HEK293 (cell line): ENCODE measurements at regions not wholly inside any gene's neighbourhood (a gene's known extent, or its start where the extent isn't known, plus 50 kb on each side); places are given as distances from the start of the nearest gene placed in this dataset.

Experiments used
- CTCF ChIA-PET: fragments of 350-600 bp; formaldehyde crosslinking; extraction: SDS; loops from one replicate; lab custom pipeline; 2021; ENCODE audit warnings: antibody characterized with exemption; lab: Yijun Ruan, JAX
- POLR2A ChIA-PET: fragments of 300-600 bp; formaldehyde crosslinking; extraction: SDS; loops from one replicate; lab custom pipeline; 2020; ENCODE audit warnings: antibody characterized with exemption, inconsistent platforms; lab: Yijun Ruan, JAX
- H3K27ac ChIP-seq: fragments of 200-500 bp; sonication (Bioruptor generic); 2 replicates; pipeline ENCODE4 v1.5.1; 2014; ENCODE audit warnings: low read depth, low read length, control low read depth, inconsistent platforms; ENCODE audit errors: extremely low read depth
- H3K36me3 ChIP-seq, 2 experiments: fragments of 200-500 bp in 1 of 2; sonication (Bioruptor generic) in 1 of 2; 1 replicate in 1 of 2; 2 replicates in 1 of 2; pipeline ENCODE4 v1.5.1; 2014 to 2017; ENCODE audit warnings: inconsistent platforms in 2 of 2, low read length in 2 of 2; ENCODE audit not compliant: control insufficient read depth in 2 of 2, insufficient read depth in 1 of 2
- H3K4me1 ChIP-seq: fragments of 200-500 bp; sonication (Bioruptor generic); 2 replicates; pipeline ENCODE4 v1.5.1; 2014; ENCODE audit warnings: mild to moderate bottlenecking, low read length, inconsistent platforms; ENCODE audit not compliant: control insufficient read depth, insufficient read depth
- H3K4me3 ChIP-seq: 2 replicates; pipeline ENCODE4 v1.5.1; 2011; ENCODE audit warnings: low read depth, mild to moderate bottlenecking, control low read depth, low read length, moderate library complexity
- H3K9me3 ChIP-seq: fragments of 200-500 bp; sonication (Bioruptor generic); 2 replicates; pipeline ENCODE4 v1.5.1; 2014; ENCODE audit warnings: low read depth, low read length, inconsistent platforms; ENCODE audit not compliant: control insufficient read depth, insufficient read depth
- ATF2 ChIP-seq: fragments of 450-650 bp; formaldehyde crosslinking; IDR thresholded peaks from 2 replicates; pipeline ENCODE4 v1.5.1; 2016; ENCODE audit warnings: missing biosample characterization, missing genetic modification characterization, low read depth
- ELK4 ChIP-seq: IDR thresholded peaks from 2 replicates; pipeline ENCODE4 v1.6.1; 2011; ENCODE audit warnings: mild to moderate bottlenecking, low read depth, low read length, borderline replicate concordance
- KLF8 ChIP-seq: fragments of 450-650 bp; formaldehyde crosslinking; IDR thresholded peaks from 2 replicates; pipeline ENCODE4 v1.5.1; 2016; ENCODE audit warnings: missing biosample characterization, missing genetic modification characterization
- SCRT1 ChIP-seq: fragments of 450-650 bp; formaldehyde crosslinking; IDR thresholded peaks from 2 replicates; pipeline ENCODE4 v1.5.1; 2016; ENCODE audit warnings: missing biosample characterization, missing genetic modification characterization, borderline replicate concordance
- ZBTB21 ChIP-seq: fragments of 450-650 bp; formaldehyde crosslinking; IDR thresholded peaks from 2 replicates; pipeline ENCODE4 v1.5.1; 2017; ENCODE audit warnings: missing biosample characterization, missing genetic modification characterization
- ZNF121 ChIP-seq: fragments of 450-650 bp; formaldehyde crosslinking; IDR thresholded peaks from 2 replicates; pipeline ENCODE4 v1.5.1; 2016; ENCODE audit warnings: missing biosample characterization, missing genetic modification characterization
- ZNF18 ChIP-seq: fragments of 450-650 bp; formaldehyde crosslinking; IDR thresholded peaks from 2 replicates; pipeline ENCODE4 v1.5.1; 2016; ENCODE audit warnings: missing biosample characterization, missing genetic modification characterization
- ZNF274 ChIP-seq, 2 experiments: fragments of 200-500 bp in 1 of 2; fragments of 450-650 bp in 1 of 2; sonication (Bioruptor generic) in 1 of 2; formaldehyde crosslinking in 1 of 2; IDR thresholded peaks; 2 replicates each; pipeline versions ENCODE4 v1.5.1 to v1.6.1; 2014 to 2016; ENCODE audit warnings: borderline replicate concordance in 1 of 2, inconsistent platforms in 1 of 2, low read length in 1 of 2, missing biosample characterization in 1 of 2, missing genetic modification characterization in 1 of 2
- ZNF354C ChIP-seq: fragments of 450-650 bp; formaldehyde crosslinking; IDR thresholded peaks from 2 replicates; pipeline ENCODE4 v1.5.1; 2016; ENCODE audit warnings: missing biosample characterization, missing genetic modification characterization, low read depth, borderline replicate concordance
- ZNF629 ChIP-seq: fragments of 450-650 bp; formaldehyde crosslinking; IDR thresholded peaks from 2 replicates; pipeline ENCODE4 v1.5.1; 2017; ENCODE audit warnings: missing biosample characterization, missing genetic modification characterization
- ZNF664 ChIP-seq: fragments of 450-650 bp; formaldehyde crosslinking; IDR thresholded peaks from 2 replicates; pipeline ENCODE4 v1.5.1; 2016; ENCODE audit warnings: missing biosample characterization, missing genetic modification characterization
- TF ChIP-seq, protein P1 (sequence below): fragments of 450-650 bp; formaldehyde crosslinking; conservative IDR thresholded peaks from 2 replicates; pipeline ENCODE4 v1.5.1; 2016; ENCODE audit warnings: low read depth, missing biosample characterization, missing genetic modification characterization
- TF ChIP-seq, protein P2 (sequence below): fragments of 450-650 bp; formaldehyde crosslinking; IDR thresholded peaks from 2 replicates; pipeline ENCODE4 v1.5.1; 2016; ENCODE audit warnings: missing biosample characterization, missing genetic modification characterization, borderline replicate concordance

GRCh38 chr6:8888468-8888867 lies 453.1 kb upstream of the SLC35B3 start:
- Histone ChIP-seq H3K4me3 (no peak overlapping the region), H3K36me3 (no peaks in the 10 kb centered on the region), H3K9me3 (no peaks in the 10 kb centered on the region), H3K4me1 (no peaks in the 10 kb centered on the region), H3K27ac (no peak overlapping the region)
- ChIA-PET POLR2A (no interaction called here), CTCF (interaction anchor here (0.6 to 1.9 kb wide), 14 partner anchors 9 to 1554 kb away, joined by 3 to 6 read pairs (median 4); no protein-coding TSS in a partner anchor)
- TF ChIP-seq ZNF354C (tag by site-specific recombination) (no peak), ZNF664 (peak; percentile 77)

- no peaks in the 10 kb centered on the region for H3K36me3 ChIP-seq
- no peaks in the 10 kb centered on the region for H3K4me1 ChIP-seq
- H3K27ac ChIP-seq, result no peak overlapping the region
- POLR2A ChIA-PET, result no interaction called here
- TF ChIP-seq ZNF121 (tag by site-specific recombination) (no peak), ZNF18 (no peak), ELK4 (no peak)
- H3K4me3 ChIP-seq, result no peak overlapping the region
- CTCF ChIA-PET, result interaction anchor here (0.6 to 1.2 kb wide), 4 partner anchors 18 to 174 kb away, joined by 3 to 4 read pairs (median 3); no protein-coding TSS in a partner anchor
- H3K9me3 ChIP-seq, result no peaks in the 10 kb centered on the region
These were observed 446.3 kb upstream of the SLC35B3 start for GRCh38 chr6:8881663-8882062.

DNA sequence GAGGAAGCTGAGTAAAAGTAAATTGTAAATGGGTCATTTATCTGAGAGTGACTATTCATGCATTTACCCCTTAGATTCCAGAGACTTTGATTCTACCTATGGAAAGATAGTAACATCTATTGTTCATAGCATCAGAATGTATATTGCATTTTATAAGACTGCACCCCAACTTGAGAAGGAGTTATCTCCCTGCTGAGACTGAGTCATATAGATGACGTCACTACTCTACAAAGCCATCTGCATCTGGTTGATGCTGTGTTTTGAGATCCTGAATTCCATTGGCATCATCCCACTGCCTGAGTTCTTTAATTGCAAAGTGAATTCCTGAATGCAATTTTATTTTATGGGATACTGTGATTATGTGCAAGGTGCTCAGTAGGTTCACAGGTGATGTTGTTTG lies 444.0 kb upstream of the SLC35B3 start:
- POLR2A ChIA-PET, result no interaction called here
- TF ChIP-seq KLF8 (tag by site-specific recombination) (peak; percentile 23; the same call in 1 of the 2 replicates), ATF2 (peak; percentile 74), ZNF629 (tag by site-specific recombination) (0 out of 2 replicates have a peak, but pooled peaks have one; percentile 41), ZNF274 (IDR thresholded peaks at IDR 0.05; ENCODE audit: low read length) (no peak), ZNF274 (tag by site-specific recombination; IDR thresholded peaks at IDR 0.05; ENCODE audit: borderline replicate concordance) (no peak), ZBTB21 (tag by site-specific recombination) (0 out of 2 replicates have a peak, but pooled peaks have one; percentile 53), SCRT1 (tag by site-specific recombination) (no peak)
- TF ChIP-seq, protein P1, sequence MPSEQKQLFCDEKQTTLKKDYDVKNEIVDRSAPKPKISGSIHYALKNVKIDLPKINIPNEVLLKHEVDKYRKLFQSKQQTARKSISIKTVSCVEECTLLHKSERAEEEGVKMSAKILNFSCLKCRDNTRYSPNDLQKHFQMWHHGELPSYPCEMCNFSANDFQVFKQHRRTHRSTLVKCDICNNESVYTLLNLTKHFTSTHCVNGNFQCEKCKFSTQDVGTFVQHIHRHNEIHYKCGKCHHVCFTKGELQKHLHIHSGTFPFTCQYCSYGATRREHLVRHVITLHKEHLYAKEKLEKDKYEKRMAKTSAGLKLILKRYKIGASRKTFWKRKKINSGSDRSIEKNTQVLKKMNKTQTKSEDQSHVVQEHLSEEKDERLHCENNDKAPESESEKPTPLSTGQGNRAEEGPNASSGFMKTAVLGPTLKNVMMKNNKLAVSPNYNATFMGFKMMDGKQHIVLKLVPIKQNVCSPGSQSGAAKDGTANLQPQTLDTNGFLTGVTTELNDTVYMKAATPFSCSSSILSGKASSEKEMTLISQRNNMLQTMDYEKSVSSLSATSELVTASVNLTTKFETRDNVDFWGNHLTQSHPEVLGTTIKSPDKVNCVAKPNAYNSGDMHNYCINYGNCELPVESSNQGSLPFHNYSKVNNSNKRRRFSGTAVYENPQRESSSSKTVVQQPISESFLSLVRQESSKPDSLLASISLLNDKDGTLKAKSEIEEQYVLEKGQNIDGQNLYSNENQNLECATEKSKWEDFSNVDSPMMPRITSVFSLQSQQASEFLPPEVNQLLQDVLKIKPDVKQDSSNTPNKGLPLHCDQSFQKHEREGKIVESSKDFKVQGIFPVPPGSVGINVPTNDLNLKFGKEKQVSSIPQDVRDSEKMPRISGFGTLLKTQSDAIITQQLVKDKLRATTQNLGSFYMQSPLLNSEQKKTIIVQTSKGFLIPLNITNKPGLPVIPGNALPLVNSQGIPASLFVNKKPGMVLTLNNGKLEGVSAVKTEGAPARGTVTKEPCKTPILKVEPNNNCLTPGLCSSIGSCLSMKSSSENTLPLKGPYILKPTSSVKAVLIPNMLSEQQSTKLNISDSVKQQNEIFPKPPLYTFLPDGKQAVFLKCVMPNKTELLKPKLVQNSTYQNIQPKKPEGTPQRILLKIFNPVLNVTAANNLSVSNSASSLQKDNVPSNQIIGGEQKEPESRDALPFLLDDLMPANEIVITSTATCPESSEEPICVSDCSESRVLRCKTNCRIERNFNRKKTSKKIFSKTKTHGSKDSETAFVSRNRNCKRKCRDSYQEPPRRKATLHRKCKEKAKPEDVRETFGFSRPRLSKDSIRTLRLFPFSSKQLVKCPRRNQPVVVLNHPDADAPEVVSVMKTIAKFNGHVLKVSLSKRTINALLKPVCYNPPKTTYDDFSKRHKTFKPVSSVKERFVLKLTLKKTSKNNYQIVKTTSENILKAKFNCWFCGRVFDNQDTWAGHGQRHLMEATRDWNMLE (tag by site-specific recombination), result no peak
- TF ChIP-seq, protein P2, sequence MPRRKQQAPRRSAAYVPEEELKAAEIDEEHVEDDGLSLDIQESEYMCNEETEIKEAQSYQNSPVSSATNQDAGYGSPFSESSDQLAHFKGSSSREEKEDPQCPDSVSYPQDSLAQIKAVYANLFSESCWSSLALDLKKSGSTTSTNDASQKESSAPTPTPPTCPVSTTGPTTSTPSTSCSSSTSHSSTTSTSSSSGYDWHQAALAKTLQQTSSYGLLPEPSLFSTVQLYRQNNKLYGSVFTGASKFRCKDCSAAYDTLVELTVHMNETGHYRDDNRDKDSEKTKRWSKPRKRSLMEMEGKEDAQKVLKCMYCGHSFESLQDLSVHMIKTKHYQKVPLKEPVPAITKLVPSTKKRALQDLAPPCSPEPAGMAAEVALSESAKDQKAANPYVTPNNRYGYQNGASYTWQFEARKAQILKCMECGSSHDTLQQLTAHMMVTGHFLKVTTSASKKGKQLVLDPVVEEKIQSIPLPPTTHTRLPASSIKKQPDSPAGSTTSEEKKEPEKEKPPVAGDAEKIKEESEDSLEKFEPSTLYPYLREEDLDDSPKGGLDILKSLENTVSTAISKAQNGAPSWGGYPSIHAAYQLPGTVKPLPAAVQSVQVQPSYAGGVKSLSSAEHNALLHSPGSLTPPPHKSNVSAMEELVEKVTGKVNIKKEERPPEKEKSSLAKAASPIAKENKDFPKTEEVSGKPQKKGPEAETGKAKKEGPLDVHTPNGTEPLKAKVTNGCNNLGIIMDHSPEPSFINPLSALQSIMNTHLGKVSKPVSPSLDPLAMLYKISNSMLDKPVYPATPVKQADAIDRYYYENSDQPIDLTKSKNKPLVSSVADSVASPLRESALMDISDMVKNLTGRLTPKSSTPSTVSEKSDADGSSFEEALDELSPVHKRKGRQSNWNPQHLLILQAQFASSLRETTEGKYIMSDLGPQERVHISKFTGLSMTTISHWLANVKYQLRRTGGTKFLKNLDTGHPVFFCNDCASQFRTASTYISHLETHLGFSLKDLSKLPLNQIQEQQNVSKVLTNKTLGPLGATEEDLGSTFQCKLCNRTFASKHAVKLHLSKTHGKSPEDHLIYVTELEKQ, result no peak
- H3K4me1 ChIP-seq, result no peaks in the 10 kb centered on the region
- H3K4me3 ChIP-seq, result no peak overlapping the region
- CTCF ChIA-PET, result interaction anchor here (0.6 kb wide), 1 partner anchor 14 kb away, joined by 3 read pairs; no protein-coding TSS in a partner anchor
- no peak overlapping the region for H3K27ac ChIP-seq
- H3K9me3 ChIP-seq, result no peaks in the 10 kb centered on the region
- H3K36me3 ChIP-seq, result no peaks in the 10 kb centered on the region
